HT1080 (cell line): ENCODE measurements at regions not wholly inside any gene's neighbourhood (a gene's known extent, or its start where the extent isn't known, plus 50 kb on each side); places are given as distances from the start of the nearest gene placed in this dataset.

ENCODE experiments used
- DNase-seq: peaks from one replicate; pipeline ENCODE4 v3.0.0-alpha.2; 2015; ENCODE audit warnings: low read depth

GRCh38 chr9:20043461-20043860 is 254.6 kb upstream of the SLC24A2 start:
- DNase-seq = no peak

- no peak for DNase-seq
Observed at GRCh38 chr9:20043035-20043434, 254.2 kb upstream of the SLC24A2 start.

GRCh38 chr9:20042128-20042711 is 253.4 kb upstream of the SLC24A2 start:
- DNase-seq = no peak

GRCh38 chr9:20041697-20042081 is 252.9 kb upstream of the SLC24A2 start:
- no peak for DNase-seq

GRCh38 chr9:20040991-20041696 is 252.3 kb upstream of the SLC24A2 start:
- no peak for DNase-seq

- no peak for DNase-seq
Observed at GRCh38 chr9:20037699-20038098, 248.9 kb upstream of the SLC24A2 start.

- DNase-seq = no peak
Observed at GRCh38 chr9:20033511-20033910, 244.7 kb upstream of the SLC24A2 start.

GRCh38 chr9:20032413-20033006 is 243.7 kb upstream of the SLC24A2 start:
- no peak for DNase-seq

- DNase-seq = no peak
Observed at GRCh38 chr9:20031836-20032235, 243.0 kb upstream of the SLC24A2 start.

GRCh38 chr9:20030671-20031070 is 241.8 kb upstream of the SLC24A2 start:
- no peak for DNase-seq

GRCh38 chr9:20030221-20030620 is 241.4 kb upstream of the SLC24A2 start:
- no peak for DNase-seq

- DNase-seq = no peak
Observed at GRCh38 chr9:20028849-20029231, 240.0 kb upstream of the SLC24A2 start.

GRCh38 chr9:20028192-20028848 is 239.5 kb upstream of the SLC24A2 start:
- no peak for DNase-seq

- no peak for DNase-seq
Observed at GRCh38 chr9:20023961-20024571, 235.2 kb upstream of the SLC24A2 start.

GRCh38 chr9:20023210-20023905 is 234.5 kb upstream of the SLC24A2 start:
- no peak for DNase-seq

GRCh38 chr9:20022410-20022809 is 233.6 kb upstream of the SLC24A2 start:
- peak; percentile 79 for DNase-seq

- DNase-seq = no peak
Observed at GRCh38 chr9:20016611-20017010, 227.8 kb upstream of the SLC24A2 start.

- DNase-seq = peak; percentile 15
Observed at GRCh38 chr9:20015427-20015931, 226.6 kb upstream of the SLC24A2 start.

GRCh38 chr9:20014168-20014567 is 225.3 kb upstream of the SLC24A2 start:
- DNase-seq = no peak

- DNase-seq = peak; percentile 8
Observed at GRCh38 chr9:20012232-20012631, 223.4 kb upstream of the SLC24A2 start.

GRCh38 chr9:20009606-20010005 is 220.8 kb upstream of the SLC24A2 start:
- DNase-seq = no peak
